ENCODE measurements at regions not wholly inside any gene's neighbourhood (a gene's known extent, or its start where the extent isn't known, plus 50 kb on each side); places are given as distances from the start of the nearest gene placed in this dataset.

DNA sequence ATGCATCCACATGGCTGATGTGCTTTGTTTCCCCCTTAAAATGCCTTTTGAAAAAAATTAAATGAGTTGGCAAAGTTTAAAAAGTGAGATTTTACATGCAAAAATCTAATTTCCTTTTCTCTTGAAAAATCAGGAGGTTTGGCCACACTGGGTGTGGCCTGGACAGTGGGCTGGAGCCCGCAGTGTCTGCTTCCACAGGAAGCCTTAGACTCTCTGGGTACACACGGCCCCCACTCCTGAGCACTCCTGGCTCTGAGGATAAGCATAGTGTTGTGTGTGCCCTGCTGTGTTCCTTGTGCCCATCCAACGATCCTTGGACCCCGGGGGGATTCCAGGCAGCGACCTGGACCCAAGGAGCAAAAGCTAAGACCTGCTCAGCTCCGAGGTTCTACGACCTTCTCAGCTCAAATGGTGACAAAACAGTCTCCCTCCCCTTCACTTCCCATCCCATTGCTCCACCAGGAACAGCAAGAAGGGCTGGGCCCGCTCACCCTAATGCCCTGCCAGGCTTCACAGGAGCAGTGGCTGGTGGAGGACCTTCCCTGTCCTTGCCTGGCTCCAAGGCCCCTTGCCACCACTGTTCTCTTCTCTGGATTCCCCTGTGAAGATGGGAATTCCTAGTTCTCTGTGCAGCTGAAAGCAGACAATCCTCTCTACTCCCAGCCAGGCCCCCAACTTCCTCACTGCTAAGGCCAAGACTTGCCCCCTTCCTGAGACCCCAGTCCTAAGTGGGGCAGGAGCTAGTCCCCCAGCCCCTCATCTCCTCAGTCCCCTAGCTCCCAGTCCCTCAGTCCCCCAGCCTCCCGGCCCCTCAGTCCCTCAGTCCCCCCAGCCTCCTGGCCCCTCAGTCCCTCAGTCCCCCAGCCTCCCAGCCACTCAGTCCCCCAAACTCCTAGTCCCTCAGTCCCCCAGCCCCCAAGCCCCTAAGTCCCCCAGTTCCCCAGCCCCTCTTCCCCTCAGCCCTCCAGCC lies 395.8 kb downstream of the PTPRU start:
- TF ChIP-seq FOXK2 (IDR thresholded peaks at IDR 0.05) (no peak), ELF4 (IDR thresholded peaks at IDR 0.05) (no peak), ZNF384 (IDR thresholded peaks at IDR 0.05) (no peak), SP1 (IDR thresholded peaks at IDR 0.05) (no peak), SUZ12 (IDR thresholded peaks at IDR 0.05) (no peak), HDGF (IDR thresholded peaks at IDR 0.05; ENCODE audit: borderline replicate concordance) (no peak), FOXM1 (IDR thresholded peaks at IDR 0.05; ENCODE audit: borderline replicate concordance) (no peak), BHLHE40 (IDR thresholded peaks at IDR 0.05; ENCODE audit: borderline replicate concordance) (no peak), FOXA1 (IDR thresholded peaks at IDR 0.05) (no peak), ARNT (IDR thresholded peaks at IDR 0.05) (no peak), TARDBP (IDR thresholded peaks at IDR 0.05) (no peak), PKNOX1 (IDR thresholded peaks at IDR 0.05) (no peak), CTBP1 (IDR thresholded peaks at IDR 0.05; ENCODE audit: borderline replicate concordance) (no peak)
